Ascending aorta (tissue), 2 donors: ENCODE measurements at regions not wholly inside any gene's neighbourhood (a gene's known extent, or its start where the extent isn't known, plus 50 kb on each side); places are given as distances from the start of the nearest gene placed in this dataset.

ENCODE experiments used
- DNase-seq, 2 donors: peaks; one replicate each; pipeline ENCODE4 v3.0.0-alpha.2; 2019; ENCODE audit warnings: low spot score in 2 of 2
- H3K27ac ChIP-seq, 2 donors: fragments of 200-600 bp; sonication (generic); one replicate each; pipeline ENCODE4 v1.5.1; 2016 to 2017; ENCODE audit warnings: mild to moderate bottlenecking in 1 of 2
- H3K27me3 ChIP-seq: fragments of 200-600 bp; sonication (generic); one replicate; pipeline ENCODE4 v1.5.1; 2017
- H3K36me3 ChIP-seq, 2 donors: fragments of 200-600 bp; sonication (generic); one replicate each; pipeline ENCODE4 v1.5.1; 2016
- H3K4me1 ChIP-seq, 2 donors: fragments of 200-600 bp; sonication (generic); one replicate each; pipeline ENCODE4 v1.5.1; 2016 to 2017; ENCODE audit warnings: mild to moderate bottlenecking in 1 of 2
- H3K4me3 ChIP-seq, 2 donors: fragments of 200-600 bp; sonication (generic); one replicate each; pipeline ENCODE4 v1.5.1; 2016 to 2017; ENCODE audit warnings: mild to moderate bottlenecking in 1 of 2
- H3K9me3 ChIP-seq, 2 donors: fragments of 200-600 bp; sonication (generic); one replicate each; pipeline ENCODE4 v1.5.1; 2016
- CTCF ChIP-seq, 3 experiments: fragments of 200-600 bp in 2 of 3; fragments of 450-650 bp in 1 of 3; sonication (generic) in 2 of 3; IDR thresholded peaks; one replicate each; pipeline ENCODE4 v1.5.1; 2016 to 2019; ENCODE audit warnings: antibody characterized with exemption in 3 of 3, mild to moderate bottlenecking in 1 of 3, moderate library complexity in 1 of 3
- intact Hi-C: fragments of 100-400 bp; cut with DNase I; formaldehyde crosslinking; loops from one replicate; pipeline ENCODE4 v1.15.1; 2023

GRCh38 chr16:86303787-86304678, 206.3 kb upstream of the FOXF1 start:
- Histone ChIP-seq H3K36me3 (no peaks in the 10 kb centered on the region), H3K9me3 (no peaks in the 10 kb centered on the region), H3K27me3 (peaks cover 5% of the 10 kb centered on the region), H3K4me3 (no peak overlapping the region), H3K4me1 (no peaks in the 10 kb centered on the region), H3K27ac (no peak overlapping the region)
- DNase-seq: no peak
- no peak for TF ChIP-seq CTCF (IDR thresholded peaks at IDR 0.05)
- intact Hi-C loops: no loop called here

GRCh38 chr16:86304868-86305267, 205.5 kb upstream of the FOXF1 start:
- no peak for TF ChIP-seq CTCF (IDR thresholded peaks at IDR 0.05)
- Histone ChIP-seq H3K27me3 (no peaks in the 10 kb centered on the region), H3K27ac (no peak overlapping the region), H3K4me1 (no peaks in the 10 kb centered on the region), H3K36me3 (no peaks in the 10 kb centered on the region), H3K9me3 (no peaks in the 10 kb centered on the region), H3K4me3 (no peak overlapping the region)
- DNase-seq: no peak
- intact Hi-C loops: no loop called here

DNA sequence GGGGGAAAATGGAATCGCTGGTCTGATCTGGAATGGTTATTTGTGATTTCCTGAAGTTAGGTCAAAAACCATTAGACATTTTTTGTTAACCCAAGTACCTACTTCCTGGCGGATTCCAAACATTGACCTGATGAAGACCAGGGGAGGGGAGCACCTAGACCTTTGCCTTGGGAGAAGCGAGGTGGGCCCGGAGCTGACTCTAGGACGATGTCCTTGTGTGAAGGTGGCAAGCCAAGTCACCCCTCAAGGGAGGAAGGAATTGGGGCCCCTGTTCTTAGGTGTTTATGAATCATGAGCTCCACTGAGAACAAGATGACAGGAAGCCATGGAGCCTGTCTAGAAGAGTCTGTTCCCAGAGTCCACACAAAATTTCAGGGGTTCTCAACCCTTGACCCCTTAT, 204.9 kb upstream of the FOXF1 start:
- Histone ChIP-seq H3K4me1 (no peaks in the 10 kb centered on the region), H3K27ac (no peak overlapping the region), H3K27me3 (no peaks in the 10 kb centered on the region), H3K9me3 (no peaks in the 10 kb centered on the region), H3K4me3 (no peak overlapping the region), H3K36me3 (no peaks in the 10 kb centered on the region)
- TF ChIP-seq CTCF (IDR thresholded peaks at IDR 0.05): no peak
- DNase-seq: no peak
- intact Hi-C loops: no loop called here

GRCh38 chr16:86306011-86306644, 204.2 kb upstream of the FOXF1 start:
- intact Hi-C loops: no loop called here
- no peak for DNase-seq
- no peak overlapping the region for H3K4me3 ChIP-seq
- no peaks in the 10 kb centered on the region for H3K9me3 ChIP-seq
- no peaks in the 10 kb centered on the region for H3K27me3 ChIP-seq
- no peak for TF ChIP-seq CTCF (IDR thresholded peaks at IDR 0.05)
- H3K4me1 ChIP-seq: no peaks in the 10 kb centered on the region
- H3K36me3 ChIP-seq: no peaks in the 10 kb centered on the region
- H3K27ac ChIP-seq: no peak overlapping the region

- no peak for DNase-seq
- no peak for TF ChIP-seq CTCF (IDR thresholded peaks at IDR 0.05)
- Histone ChIP-seq H3K27ac (no peak overlapping the region), H3K9me3 (no peaks in the 10 kb centered on the region), H3K4me1 (no peaks in the 10 kb centered on the region), H3K4me3 (no peak overlapping the region), H3K27me3 (no peaks in the 10 kb centered on the region), H3K36me3 (no peaks in the 10 kb centered on the region)
- intact Hi-C loops: no loop called here
These were observed 203.4 kb upstream of the FOXF1 start for GRCh38 chr16:86306811-86307513.
